Mesothelial cell of epicardium (in vitro differentiated cells): ENCODE measurements at regions not wholly inside any gene's neighbourhood (a gene's known extent, or its start where the extent isn't known, plus 50 kb on each side); places are given as distances from the start of the nearest gene placed in this dataset.

ENCODE experiments used
- DNase-seq, 2 experiments: peaks; one replicate each; pipeline ENCODE4 v3.0.0; 2021; ENCODE audit warnings: low spot score in 2 of 2; ENCODE audit not compliant: unreplicated experiment in 2 of 2
- H3K27ac Mint-ChIP-seq: 2 replicates; pipeline ENCODE4 v1.8.0; 2021; ENCODE audit warnings: mixed read lengths
- H3K27me3 Mint-ChIP-seq: 2 replicates; pipeline ENCODE4 v1.8.0; 2021; ENCODE audit warnings: low read depth, mixed read lengths
- H3K36me3 Mint-ChIP-seq: 2 replicates; pipeline ENCODE4 v1.8.0; 2021; ENCODE audit warnings: mixed read lengths
- H3K4me1 Mint-ChIP-seq: 2 replicates; pipeline ENCODE4 v1.8.0; 2021; ENCODE audit warnings: mixed read lengths
- H3K4me3 Mint-ChIP-seq: 2 replicates; pipeline ENCODE4 v1.8.0; 2021; ENCODE audit warnings: mild to moderate bottlenecking, moderate library complexity, mixed read lengths
- H3K9me3 Mint-ChIP-seq: 2 replicates; pipeline ENCODE4 v1.8.0; 2021; ENCODE audit warnings: mixed read lengths
- TF ChIP-seq, protein P1 (sequence below): fragments of 200-600 bp; sonication (generic); IDR thresholded peaks from one replicate; pipeline ENCODE4 v1.5.0; 2021; ENCODE audit warnings: antibody characterized with exemption; ENCODE audit not compliant: unreplicated experiment

DNA sequence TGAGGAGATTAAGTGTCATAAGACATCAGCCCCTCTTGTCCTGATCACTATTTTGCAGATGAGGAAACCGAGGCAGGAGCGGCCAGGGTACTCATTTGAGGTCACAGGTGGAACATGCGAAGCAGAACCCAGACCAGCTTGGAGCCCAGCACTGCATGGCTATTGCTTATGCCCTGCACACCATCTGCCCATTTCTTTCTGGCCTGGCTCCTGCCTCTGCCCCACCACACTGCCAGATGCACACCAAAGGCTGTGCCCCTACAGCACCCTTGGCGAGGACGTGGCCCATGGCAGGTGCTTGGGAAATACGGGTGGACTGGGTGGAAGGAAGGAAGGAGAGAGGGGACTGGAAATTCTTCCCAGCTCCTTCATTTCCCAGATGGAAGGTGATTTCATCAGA, 222.9 kb downstream of the CTTN start:
- H3K27ac Mint-ChIP-seq: no peak overlapping the region
- no peak overlapping the region for H3K4me3 Mint-ChIP-seq
- no peaks in the 10 kb centered on the region for H3K36me3 Mint-ChIP-seq
- DNase-seq: no peak
- TF ChIP-seq, protein P1, sequence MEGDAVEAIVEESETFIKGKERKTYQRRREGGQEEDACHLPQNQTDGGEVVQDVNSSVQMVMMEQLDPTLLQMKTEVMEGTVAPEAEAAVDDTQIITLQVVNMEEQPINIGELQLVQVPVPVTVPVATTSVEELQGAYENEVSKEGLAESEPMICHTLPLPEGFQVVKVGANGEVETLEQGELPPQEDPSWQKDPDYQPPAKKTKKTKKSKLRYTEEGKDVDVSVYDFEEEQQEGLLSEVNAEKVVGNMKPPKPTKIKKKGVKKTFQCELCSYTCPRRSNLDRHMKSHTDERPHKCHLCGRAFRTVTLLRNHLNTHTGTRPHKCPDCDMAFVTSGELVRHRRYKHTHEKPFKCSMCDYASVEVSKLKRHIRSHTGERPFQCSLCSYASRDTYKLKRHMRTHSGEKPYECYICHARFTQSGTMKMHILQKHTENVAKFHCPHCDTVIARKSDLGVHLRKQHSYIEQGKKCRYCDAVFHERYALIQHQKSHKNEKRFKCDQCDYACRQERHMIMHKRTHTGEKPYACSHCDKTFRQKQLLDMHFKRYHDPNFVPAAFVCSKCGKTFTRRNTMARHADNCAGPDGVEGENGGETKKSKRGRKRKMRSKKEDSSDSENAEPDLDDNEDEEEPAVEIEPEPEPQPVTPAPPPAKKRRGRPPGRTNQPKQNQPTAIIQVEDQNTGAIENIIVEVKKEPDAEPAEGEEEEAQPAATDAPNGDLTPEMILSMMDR: no peak
- no peaks in the 10 kb centered on the region for H3K9me3 Mint-ChIP-seq
- peaks cover 2% of the 10 kb centered on the region for H3K4me1 Mint-ChIP-seq
- no peaks in the 10 kb centered on the region for H3K27me3 Mint-ChIP-seq

DNA sequence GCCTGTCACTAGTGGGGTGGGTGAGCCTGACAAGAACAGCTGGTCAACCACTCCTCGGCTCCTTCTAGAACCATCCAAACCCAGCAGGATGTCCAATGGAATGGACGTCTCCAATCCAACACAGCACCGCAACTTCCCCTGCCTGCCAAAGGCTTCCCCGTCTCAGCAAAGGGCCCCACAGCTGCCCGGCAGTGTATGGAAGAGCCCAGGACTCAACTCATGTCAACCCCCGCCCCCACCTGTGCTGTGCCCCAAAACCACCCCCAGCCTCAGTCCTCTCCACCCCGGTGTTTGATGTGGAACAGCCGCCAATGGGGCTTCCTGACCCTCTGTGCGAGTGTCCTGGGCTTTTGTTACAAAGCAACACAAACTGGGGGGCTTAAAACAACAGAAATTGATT, 223.8 kb downstream of the CTTN start:
- Mint-ChIP-seq H3K27ac (no peak overlapping the region), H3K4me1 (peaks cover 2% of the 10 kb centered on the region), H3K9me3 (no peaks in the 10 kb centered on the region), H3K27me3 (no peaks in the 10 kb centered on the region), H3K36me3 (no peaks in the 10 kb centered on the region), H3K4me3 (no peak overlapping the region)
- no peak for DNase-seq
- TF ChIP-seq, protein P1: no peak

DNA sequence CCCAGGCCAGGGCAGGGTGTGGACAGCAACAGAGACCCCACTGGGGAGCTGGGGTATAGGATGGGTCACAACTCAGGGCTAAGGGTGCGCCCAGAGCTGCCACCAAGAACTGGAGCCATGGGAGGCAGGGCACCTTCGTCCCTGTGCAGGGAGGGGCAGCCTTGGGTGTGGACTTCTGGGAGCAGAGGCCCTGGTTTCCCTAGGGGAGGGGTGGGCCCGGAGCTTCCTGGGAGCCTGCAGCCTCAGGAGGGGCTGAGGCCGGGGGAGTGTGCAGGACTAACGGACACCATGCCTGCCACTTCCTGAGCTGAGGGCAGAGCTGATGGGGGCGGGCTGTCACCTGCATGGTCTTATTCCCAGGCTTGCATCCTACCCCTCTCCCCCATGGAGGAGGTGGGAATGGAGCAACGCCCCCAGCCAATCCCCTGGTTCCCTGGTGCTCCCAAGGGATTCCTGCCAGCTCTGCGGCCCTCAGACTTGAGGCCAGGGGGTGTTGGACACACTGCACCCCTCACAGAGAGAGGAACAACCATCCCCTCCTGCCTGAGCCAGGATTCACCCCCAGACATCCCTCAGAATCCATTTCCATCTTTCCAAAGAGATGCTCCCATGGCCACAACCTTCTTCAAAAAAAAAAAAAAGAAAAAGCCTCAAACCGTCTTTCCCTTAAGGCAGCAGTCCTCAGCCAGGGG, 225.7 kb downstream of the CTTN start:
- no peak overlapping the region for H3K4me3 Mint-ChIP-seq
- H3K27ac Mint-ChIP-seq: no peak overlapping the region
- TF ChIP-seq, protein P1: no peak
- H3K9me3 Mint-ChIP-seq: no peaks in the 10 kb centered on the region
- H3K27me3 Mint-ChIP-seq: no peaks in the 10 kb centered on the region
- peaks cover 2% of the 10 kb centered on the region for H3K4me1 Mint-ChIP-seq
- DNase-seq: no peak
- H3K36me3 Mint-ChIP-seq: no peaks in the 10 kb centered on the region

DNA sequence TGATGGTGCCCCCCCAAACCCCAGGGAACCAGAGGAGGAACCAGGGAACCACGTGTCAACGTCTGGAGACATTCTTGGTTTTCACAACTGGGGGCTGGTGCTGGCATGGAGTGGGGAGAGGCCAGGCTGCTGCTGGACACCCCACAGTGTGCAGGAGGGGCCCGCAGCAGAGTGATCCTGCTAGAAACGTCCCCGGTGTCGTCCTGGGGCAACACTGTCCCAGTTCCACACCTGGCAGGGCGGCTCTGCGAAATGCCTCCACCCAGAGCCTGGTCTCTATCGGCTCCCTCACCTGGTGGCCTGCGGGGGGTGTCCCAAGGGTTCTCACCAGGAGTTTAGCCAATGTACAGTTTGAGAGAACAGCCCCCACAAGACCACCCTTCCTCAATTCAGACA, 226.3 kb downstream of the CTTN start:
- Mint-ChIP-seq H3K27ac (no peak overlapping the region), H3K27me3 (no peaks in the 10 kb centered on the region), H3K36me3 (no peaks in the 10 kb centered on the region), H3K9me3 (no peaks in the 10 kb centered on the region), H3K4me3 (no peak overlapping the region), H3K4me1 (peaks cover 2% of the 10 kb centered on the region)
- no peak for DNase-seq
- TF ChIP-seq, protein P1: no peak

DNA sequence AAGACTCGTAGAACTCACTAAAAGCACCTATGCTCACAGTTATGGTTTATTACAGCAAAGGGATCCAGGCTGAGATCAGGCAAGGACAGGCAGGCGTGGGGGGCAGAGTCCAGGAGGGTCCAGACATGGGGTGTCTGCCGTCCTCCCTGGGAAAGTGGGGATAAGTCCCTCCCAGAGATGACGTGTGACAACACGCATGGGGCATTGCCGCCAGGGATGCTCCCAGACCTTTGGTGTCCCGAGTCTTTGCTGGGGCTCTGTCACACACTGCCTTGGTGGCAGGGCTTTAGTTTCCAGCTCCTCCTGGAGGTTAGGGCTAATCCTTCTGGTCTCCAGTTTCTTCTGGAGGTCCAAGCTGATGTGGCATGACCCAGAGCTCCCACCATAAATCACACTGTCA, 226.7 kb downstream of the CTTN start:
- H3K36me3 Mint-ChIP-seq: no peaks in the 10 kb centered on the region
- peaks cover 2% of the 10 kb centered on the region for H3K4me1 Mint-ChIP-seq
- no peaks in the 10 kb centered on the region for H3K27me3 Mint-ChIP-seq
- no peak overlapping the region for H3K27ac Mint-ChIP-seq
- TF ChIP-seq, protein P1: no peak
- H3K9me3 Mint-ChIP-seq: no peaks in the 10 kb centered on the region
- no peak overlapping the region for H3K4me3 Mint-ChIP-seq
- DNase-seq: no peak
